ENCODE measurements at regions not wholly inside any gene's neighbourhood (a gene's known extent, or its start where the extent isn't known, plus 50 kb on each side); places are given as distances from the start of the nearest gene placed in this dataset.

DNA sequence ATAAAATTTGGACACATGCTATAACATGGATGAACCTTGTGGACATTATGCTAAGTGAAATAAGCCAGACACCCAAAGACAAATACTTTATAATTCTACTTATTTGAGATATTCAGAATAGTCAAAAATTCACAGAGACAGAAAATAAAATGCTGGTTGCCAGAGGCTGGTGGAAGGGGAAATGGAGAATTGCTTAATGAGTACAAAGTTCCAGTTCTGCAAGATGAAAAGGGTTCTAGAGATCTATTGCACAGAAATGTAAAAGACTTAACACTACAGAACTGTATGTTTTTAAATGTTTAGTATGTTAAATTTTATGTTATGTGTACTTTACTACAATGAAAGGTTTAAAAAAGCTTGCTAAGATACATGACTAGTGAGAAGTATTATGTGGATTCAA lies 344.8 kb downstream of the CNTN3 start (continued):
- no peak for TF ChIP-seq ZNF384 (IDR thresholded peaks at IDR 0.05; ENCODE audit: borderline replicate concordance, low read depth, low read length)

DNA sequence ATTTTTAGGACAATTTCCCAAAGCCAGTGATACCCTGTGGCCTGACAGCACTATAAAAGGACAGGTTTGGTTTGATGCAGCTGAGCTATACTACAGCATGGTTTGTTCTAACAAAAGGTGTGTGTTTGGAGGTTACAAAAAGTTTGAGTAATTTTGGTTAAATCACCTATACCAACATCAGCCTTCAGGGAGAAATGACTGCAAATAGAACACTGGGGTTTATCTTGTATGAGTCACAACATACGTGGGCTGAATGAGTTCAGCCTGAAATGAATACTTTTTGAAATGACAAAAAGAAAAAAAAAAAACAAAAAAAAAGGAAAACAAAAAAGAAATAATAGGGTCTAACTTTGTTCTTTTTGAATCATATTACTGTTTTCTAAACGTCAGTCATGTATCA lies 345.7 kb downstream of the CNTN3 start:
- Histone ChIP-seq H3K36me3 (ENCODE audit: control insufficient read depth in 2 of 2, insufficient read depth in 2 of 2, low read length in 1 of 2) (no peaks in the 10 kb centered on the region), H3K27ac (ENCODE audit: control insufficient read depth, insufficient read depth) (no peak overlapping the region), H2AFZ (ENCODE audit: control insufficient read depth, low read depth, low read length) (no peak overlapping the region), H3K27me3 (replicated peaks in 1 of 2; ENCODE audit: control insufficient read depth in 2 of 2, insufficient read depth in 2 of 2, low read length in 1 of 2) (no peaks in the 10 kb centered on the region), H3K4me1 (ENCODE audit: control insufficient read depth, insufficient read depth, low read length) (no peaks in the 10 kb centered on the region), H3K79me2 (ENCODE audit: control insufficient read depth, insufficient read depth, low read length) (no peaks in the 10 kb centered on the region), H3K4me2 (ENCODE audit: control insufficient read depth, insufficient read depth) (no peak overlapping the region), H3K9me3 (replicated peaks; ENCODE audit: control insufficient read depth, insufficient read depth, low read length) (no peaks in the 10 kb centered on the region), H3K4me3 (no peak overlapping the region), H4K20me1 (ENCODE audit: control insufficient read depth, insufficient read depth) (no peaks in the 10 kb centered on the region), H3K9ac (ENCODE audit: control insufficient read depth, insufficient read depth, low read length) (no peak overlapping the region)
- BruUV-seq (replicated peaks), result no TSS peak
- ATAC-seq (no peak), DNase-seq (ENCODE audit: low read depth, low spot score) (no peak), FAIRE-seq (no peak)
- POLR2A ChIA-PET, result no interaction called here
- CTCF ChIA-PET, result interaction anchor here (1.1 to 3.1 kb wide), 4 partner anchors 14 to 903 kb away, joined by 3 to 25 read pairs (median 5); no protein-coding TSS in a partner anchor
- 0% methylated on average over 2 of the region's 2 CpGs for WGBS (ENCODE audit: insufficient coverage, insufficient replicate concordance, low lambda C conversion rate, missing lambda C conversion rate)
- intact Hi-C loops (cut with micrococcal nuclease; ENCODE audit: unreplicated experiment) (loop anchor here (2.0 kb wide), 1 partner anchor 902 kb away; no protein-coding TSS in a partner anchor), in situ Hi-C loops (cut with MboI) (no loop called here)
- TF ChIP-seq STAT3 (IDR thresholded peaks at IDR 0.05; ENCODE audit: low read depth, low read length) (no peak), POLR2AphosphoS2 (IDR thresholded peaks at IDR 0.05; ENCODE audit: low read depth, low read length) (no peak), BMI1 (IDR thresholded peaks at IDR 0.05; ENCODE audit: borderline replicate concordance) (no peak), DPF2 (IDR thresholded peaks at IDR 0.05) (no peak), SIX5 (IDR thresholded peaks at IDR 0.05; ENCODE audit: low read depth, low read length, severe bottlenecking) (no peak), SMAD1 (IDR thresholded peaks at IDR 0.05; ENCODE audit: low read depth, partially characterized antibody) (no peak), NR2F1 (conservative IDR thresholded peaks at IDR 0.05) (no peak), ZSCAN29 (IDR thresholded peaks at IDR 0.05) (no peak), MYB (IDR thresholded peaks at IDR 0.05; ENCODE audit: borderline replicate concordance, low read depth, low read length) (no peak), RAD21 (IDR thresholded peaks at IDR 0.05; ENCODE audit: insufficient read depth, low read depth, low read length) (no peak), MEF2A (IDR thresholded peaks at IDR 0.05; ENCODE audit: insufficient read depth, low read depth, low read length) (no peak), FOXM1 (IDR thresholded peaks at IDR 0.05; ENCODE audit: low read depth, low read length) (no peak)
- TF ChIP-seq, protein P1, sequence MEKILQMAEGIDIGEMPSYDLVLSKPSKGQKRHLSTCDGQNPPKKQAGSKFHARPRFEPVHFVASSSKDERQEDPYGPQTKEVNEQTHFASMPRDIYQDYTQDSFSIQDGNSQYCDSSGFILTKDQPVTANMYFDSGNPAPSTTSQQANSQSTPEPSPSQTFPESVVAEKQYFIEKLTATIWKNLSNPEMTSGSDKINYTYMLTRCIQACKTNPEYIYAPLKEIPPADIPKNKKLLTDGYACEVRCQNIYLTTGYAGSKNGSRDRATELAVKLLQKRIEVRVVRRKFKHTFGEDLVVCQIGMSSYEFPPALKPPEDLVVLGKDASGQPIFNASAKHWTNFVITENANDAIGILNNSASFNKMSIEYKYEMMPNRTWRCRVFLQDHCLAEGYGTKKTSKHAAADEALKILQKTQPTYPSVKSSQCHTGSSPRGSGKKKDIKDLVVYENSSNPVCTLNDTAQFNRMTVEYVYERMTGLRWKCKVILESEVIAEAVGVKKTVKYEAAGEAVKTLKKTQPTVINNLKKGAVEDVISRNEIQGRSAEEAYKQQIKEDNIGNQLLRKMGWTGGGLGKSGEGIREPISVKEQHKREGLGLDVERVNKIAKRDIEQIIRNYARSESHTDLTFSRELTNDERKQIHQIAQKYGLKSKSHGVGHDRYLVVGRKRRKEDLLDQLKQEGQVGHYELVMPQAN (conservative IDR thresholded peaks at IDR 0.05), result no peak
- SMC1A ChIA-PET (ENCODE audit: uncharacterized antibody, unreplicated experiment), result interaction anchor here (1.7 to 2.3 kb wide), 2 partner anchors 35 to 902 kb away, joined by 3 to 17 read pairs; no protein-coding TSS in a partner anchor
- RAD21 ChIA-PET (ENCODE audit: unreplicated experiment), result no interaction called here

Measured in GM12878 (cell line).